Ovary (tissue), 7 donors: ENCODE measurements at regions not wholly inside any gene's neighbourhood (a gene's known extent, or its start where the extent isn't known, plus 50 kb on each side); places are given as distances from the start of the nearest gene placed in this dataset.
A peak's percentile ranks its signal among the peaks of the same experiment; 100 is the strongest.

ENCODE experiments used
- DNase-seq, 5 donors: peaks; one replicate each; pipeline ENCODE4 v3.0.0-alpha.2; 2019 to 2020
- H3K27ac ChIP-seq, 2 donors: fragments of 200-600 bp; one replicate each; pipeline versions ENCODE4 v1.5.1 to v1.8.0; 2019 to 2022
- H3K27me3 ChIP-seq: fragments of 200-600 bp; one replicate; pipeline ENCODE4 v1.8.0; 2022
- H3K36me3 ChIP-seq: fragments of 200-600 bp; sonication (generic); one replicate; pipeline ENCODE4 v1.5.1; 2019
- H3K4me1 ChIP-seq: one replicate; pipeline ENCODE4 v1.8.1; 2013; ENCODE audit warnings: mild to moderate bottlenecking, moderate library complexity; ENCODE audit not compliant: insufficient read depth
- H3K4me3 ChIP-seq: fragments of 200-600 bp; sonication (generic); one replicate; pipeline ENCODE4 v1.5.1; 2017
- H3K9me3 ChIP-seq, 2 donors: fragments of 200-600 bp in 1 of 2; sonication (generic) in 1 of 2; one replicate each; pipeline versions ENCODE4 v1.5.1 to v1.8.1; 2013 to 2019; ENCODE audit warnings: mild to moderate bottlenecking in 1 of 2, moderate library complexity in 1 of 2
- EP300 ChIP-seq: sonication (generic); formaldehyde crosslinking; IDR thresholded peaks from one replicate; pipeline ENCODE4 v1.6.1; 2017; ENCODE audit warnings: antibody characterized with exemption
- POLR2A ChIP-seq: fragments of 450-650 bp; IDR thresholded peaks from one replicate; pipeline ENCODE4 v1.6.1; 2017; ENCODE audit warnings: antibody characterized with exemption, mild to moderate bottlenecking, moderate library complexity
- WGBS, 3 donors: extraction: QIAGEN DNeasy Blood & Tissue Kit in 1 of 3; methylation state at CpG; one replicate each; pipeline versions ENCODE4 v1.1.5 to v1.1.7; 2013 to 2017; 5-methylcytosine and 5-hydroxymethylcytosine counted together
- intact Hi-C, 4 donors: fragments of 100-400 bp; cut with DNase I; formaldehyde crosslinking; loops; one replicate each; pipeline versions ENCODE4 v1.11.0 to v1.15.1; 2022 to 2023
- TF ChIP-seq, protein P1 (sequence below), 3 donors: fragments of 450-650 bp in 2 of 3; fragments of 200-600 bp in 1 of 3; IDR thresholded peaks; one replicate each; pipeline versions ENCODE4 v1.5.1 to v1.8.0; 2016 to 2022; ENCODE audit warnings: antibody characterized with exemption in 3 of 3, mild to moderate bottlenecking in 1 of 3
- donor health status: DM: no; HTN: no; CAD: no; lungs with moderate emphysema.
- donor health status: DM: no; HTN: no; CAD: no.
- donor health status: Bipolar disorder and iron deficiency.
- donor health status: DM: no; HTN: no; CAD: no.
- donor health status: DM: yes; HTN: yes; CAD: no.

DNA sequence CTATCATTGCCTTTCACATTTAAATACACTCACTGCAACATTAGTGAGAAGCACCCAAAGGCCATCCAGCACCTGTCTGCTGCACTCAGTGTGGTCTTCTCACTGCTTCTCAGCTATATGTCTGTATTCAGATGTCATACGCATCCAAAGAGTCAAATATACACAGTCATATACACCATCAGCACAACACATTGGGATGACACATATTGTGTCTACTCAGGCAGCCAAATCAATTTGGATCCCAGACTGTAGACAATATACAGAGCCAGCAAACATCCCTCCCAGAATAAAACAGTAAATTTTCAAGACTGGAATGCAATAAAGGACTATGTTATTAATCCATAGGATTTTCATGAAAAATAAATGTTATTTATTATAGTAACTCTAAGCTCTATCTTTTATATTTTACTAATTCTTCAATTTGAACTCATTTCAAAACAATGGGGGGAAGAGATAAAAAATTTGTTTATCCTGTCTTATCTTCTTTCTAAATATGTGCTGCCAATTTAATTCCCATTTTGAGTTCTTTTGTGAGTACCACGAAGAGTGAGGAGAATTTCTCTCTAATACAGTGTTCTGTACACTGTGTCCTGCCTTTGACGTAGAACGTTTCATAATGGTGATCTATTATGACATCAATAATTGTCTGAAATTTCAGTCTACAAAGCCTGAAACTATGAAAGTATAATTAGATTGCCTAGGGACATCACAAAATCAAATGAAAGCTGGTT lies 602.2 kb upstream of the CXADR start:
- DNase-seq: no peak
- Histone ChIP-seq H3K27ac (no peak overlapping the region), H3K4me1 (no peaks in the 10 kb centered on the region), H3K4me3 (no peak overlapping the region), H3K27me3 (no peaks in the 10 kb centered on the region), H3K9me3 (no peaks in the 10 kb centered on the region), H3K36me3 (no peaks in the 10 kb centered on the region)
- peak; percentile 66 for TF ChIP-seq EP300
- TF ChIP-seq, protein P1, sequence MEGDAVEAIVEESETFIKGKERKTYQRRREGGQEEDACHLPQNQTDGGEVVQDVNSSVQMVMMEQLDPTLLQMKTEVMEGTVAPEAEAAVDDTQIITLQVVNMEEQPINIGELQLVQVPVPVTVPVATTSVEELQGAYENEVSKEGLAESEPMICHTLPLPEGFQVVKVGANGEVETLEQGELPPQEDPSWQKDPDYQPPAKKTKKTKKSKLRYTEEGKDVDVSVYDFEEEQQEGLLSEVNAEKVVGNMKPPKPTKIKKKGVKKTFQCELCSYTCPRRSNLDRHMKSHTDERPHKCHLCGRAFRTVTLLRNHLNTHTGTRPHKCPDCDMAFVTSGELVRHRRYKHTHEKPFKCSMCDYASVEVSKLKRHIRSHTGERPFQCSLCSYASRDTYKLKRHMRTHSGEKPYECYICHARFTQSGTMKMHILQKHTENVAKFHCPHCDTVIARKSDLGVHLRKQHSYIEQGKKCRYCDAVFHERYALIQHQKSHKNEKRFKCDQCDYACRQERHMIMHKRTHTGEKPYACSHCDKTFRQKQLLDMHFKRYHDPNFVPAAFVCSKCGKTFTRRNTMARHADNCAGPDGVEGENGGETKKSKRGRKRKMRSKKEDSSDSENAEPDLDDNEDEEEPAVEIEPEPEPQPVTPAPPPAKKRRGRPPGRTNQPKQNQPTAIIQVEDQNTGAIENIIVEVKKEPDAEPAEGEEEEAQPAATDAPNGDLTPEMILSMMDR (IDR thresholded peaks at IDR 0.05): no peak
- TF ChIP-seq POLR2A: no peak
- 36 to 44% (median 38%) methylated on average over 4 of the region's 4 CpGs for WGBS, 3 donors
- intact Hi-C loops: no loop called here

DNA sequence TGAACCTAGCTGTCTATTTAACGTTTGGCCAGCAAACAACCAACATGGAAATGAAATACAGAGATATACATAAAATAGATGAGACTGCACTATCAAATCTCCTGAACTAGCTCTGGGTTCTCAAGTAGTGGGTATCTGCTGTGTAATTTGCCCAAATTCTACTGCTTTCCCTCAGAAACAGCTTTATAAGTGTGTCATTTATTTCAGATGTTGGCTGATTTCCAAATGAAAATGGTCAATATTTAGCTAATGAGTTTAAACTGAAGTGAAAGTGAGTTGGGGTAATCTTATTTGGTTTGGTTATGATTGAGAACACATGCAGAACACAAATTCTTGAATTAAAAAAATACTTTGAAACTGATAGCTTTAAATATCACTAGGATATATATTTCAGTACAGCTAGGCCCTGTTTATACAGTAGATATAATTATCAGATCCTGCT lies 601.7 kb upstream of the CXADR start:
- intact Hi-C loops: no loop called here
- no peaks in the 10 kb centered on the region for H3K9me3 ChIP-seq
- H3K27ac ChIP-seq: no peak overlapping the region
- H3K4me1 ChIP-seq: no peaks in the 10 kb centered on the region
- H3K4me3 ChIP-seq: no peak overlapping the region
- 58 to 63% (median 61%) methylated on average over 1 of the region's 1 CpG for WGBS, 3 donors
- H3K27me3 ChIP-seq: no peaks in the 10 kb centered on the region
- no peaks in the 10 kb centered on the region for H3K36me3 ChIP-seq
- no peak for TF ChIP-seq POLR2A
- TF ChIP-seq EP300: no peak
- TF ChIP-seq, protein P1 (IDR thresholded peaks at IDR 0.05): no peak
- DNase-seq: no peak

DNA sequence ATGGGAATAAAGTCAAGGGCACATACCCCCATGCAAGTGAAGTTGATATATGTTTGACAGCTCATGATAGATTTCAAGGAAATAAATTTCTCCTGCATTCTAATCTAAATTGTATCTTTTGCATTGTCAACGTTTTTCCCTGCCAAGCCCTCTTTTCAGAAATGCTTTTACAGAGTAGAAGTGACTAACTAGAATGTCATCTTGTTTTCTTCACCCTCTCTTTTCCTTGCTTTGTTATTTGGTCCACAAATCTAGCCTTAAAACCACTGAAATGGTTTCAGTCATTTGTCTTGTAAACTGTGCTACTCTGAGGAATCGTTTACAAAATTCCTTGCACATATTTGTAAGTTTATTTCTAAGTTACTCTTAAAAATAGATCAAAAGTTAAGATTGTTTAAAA lies 600.8 kb upstream of the CXADR start:
- H3K4me1 ChIP-seq: no peaks in the 10 kb centered on the region
- no peak for DNase-seq
- H3K4me3 ChIP-seq: no peak overlapping the region
- H3K27me3 ChIP-seq: no peaks in the 10 kb centered on the region
- no peak for TF ChIP-seq POLR2A
- H3K36me3 ChIP-seq: no peaks in the 10 kb centered on the region
- H3K27ac ChIP-seq: no peak overlapping the region
- intact Hi-C loops: no loop called here
- H3K9me3 ChIP-seq: no peaks in the 10 kb centered on the region
- 8 to 23% (median 15%) methylated on average over 2 of the region's 2 CpGs for WGBS, 3 donors

DNA sequence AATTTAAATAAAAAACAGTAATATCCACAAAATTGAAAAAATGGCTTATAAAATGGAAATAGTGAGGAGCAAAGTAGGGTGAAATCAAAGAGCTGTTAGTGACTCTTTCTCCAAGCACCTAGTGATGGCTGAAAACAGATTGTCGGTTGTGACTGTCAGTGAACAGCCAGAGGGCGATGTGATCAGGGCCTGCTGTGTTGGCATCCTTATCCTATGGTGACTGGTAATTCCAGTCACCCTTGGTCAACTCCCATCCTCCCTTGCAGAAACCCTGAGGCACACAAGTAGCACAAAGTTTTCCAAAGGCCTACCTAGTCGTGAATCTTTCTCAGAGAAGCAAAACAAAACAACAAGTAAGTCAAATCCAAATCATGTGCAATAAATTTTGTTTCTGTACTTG lies 599.8 kb upstream of the CXADR start:
- TF ChIP-seq, protein P1 (IDR thresholded peaks at IDR 0.05): no peak
- TF ChIP-seq EP300: no peak
- no peak for TF ChIP-seq POLR2A
- no peak for DNase-seq
- H3K27ac ChIP-seq: no peak overlapping the region
- no peaks in the 10 kb centered on the region for H3K4me1 ChIP-seq
- no peaks in the 10 kb centered on the region for H3K27me3 ChIP-seq
- H3K4me3 ChIP-seq: no peak overlapping the region
- intact Hi-C loops: no loop called here
- H3K36me3 ChIP-seq: no peaks in the 10 kb centered on the region
- no peaks in the 10 kb centered on the region for H3K9me3 ChIP-seq
- WGBS, 3 donors: 66 to 90% (median 69%) methylated on average over 3 of the region's 3 CpGs

DNA sequence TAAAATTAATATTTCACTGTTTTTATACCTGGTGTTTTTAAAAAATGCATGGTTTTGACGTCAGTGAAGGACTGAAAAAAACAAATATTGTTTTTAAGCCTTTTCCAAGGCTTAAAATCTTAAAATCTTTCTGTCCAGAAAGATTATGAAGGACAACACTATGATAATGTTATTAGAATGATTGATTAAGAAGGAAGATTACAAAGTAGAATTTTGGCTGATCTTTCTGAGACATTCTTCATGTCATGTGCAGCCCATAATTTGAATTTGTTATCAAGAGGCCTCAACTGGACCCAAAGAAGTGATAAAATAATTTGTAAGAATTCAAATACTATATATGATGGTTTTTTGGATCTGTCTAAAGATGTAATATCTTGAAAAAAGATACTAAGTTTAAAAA lies 584.4 kb upstream of the CXADR start:
- Histone ChIP-seq H3K9me3 (no peaks in the 10 kb centered on the region), H3K27me3 (no peaks in the 10 kb centered on the region), H3K4me3 (no peak overlapping the region), H3K27ac (no peak overlapping the region), H3K36me3 (no peaks in the 10 kb centered on the region), H3K4me1 (no peaks in the 10 kb centered on the region)
- TF ChIP-seq EP300 (no peak), POLR2A (no peak)
- TF ChIP-seq, protein P1 (IDR thresholded peaks at IDR 0.05): no peak
- DNase-seq: no peak
- WGBS, 3 donors: 0 to 56% (median 0%) methylated on average over 1 of the region's 1 CpG
- intact Hi-C loops: no loop called here
